ENCODE measurements at regions not wholly inside any gene's neighbourhood (a gene's known extent, or its start where the extent isn't known, plus 50 kb on each side); places are given as distances from the start of the nearest gene placed in this dataset.

- ATAC-seq (no peak), DNase-seq (ENCODE audit: low spot score) (no peak), FAIRE-seq (no peak)
- Histone ChIP-seq H3K79me2 (ENCODE audit: insufficient read depth, low read length) (peaks cover 87% of the 10 kb centered on the region), H3K9ac (ENCODE audit: insufficient read depth, low read depth, low read length) (no peak overlapping the region), H3K36me3 (replicated peaks in 1 of 2; ENCODE audit: control insufficient read depth in 1 of 2, insufficient read depth in 2 of 2, low read length in 2 of 2) (peaks cover 0 to 6% of the 10 kb centered on the region in 2 experiments; a peak in 2 of 5 replicates), H2AFZ (ENCODE audit: low read length) (no peak overlapping the region), H3K27me3 (ENCODE audit: control insufficient read depth in 1 of 2, insufficient read depth in 2 of 2, low read length in 2 of 2) (no peaks in the 10 kb centered on the region), H3K4me2 (ENCODE audit: low read depth, low read length) (peak overlapping the region; percentile 15; the same call in 1 of the 2 replicates), H3K9me3 (ENCODE audit: low read length) (no peaks in the 10 kb centered on the region), H3K4me3 (replicated peaks in 1 of 3; ENCODE audit: insufficient read depth in 1 of 3, low read depth in 2 of 3, low read length in 3 of 3) (no peak overlapping the region), H3K4me1 (ENCODE audit: insufficient read depth, low read length) (peaks cover 59% of the 10 kb centered on the region), H3K27ac (ENCODE audit: extremely low read length, insufficient read depth, low read length) (no peak overlapping the region), H4K20me1 (ENCODE audit: insufficient read depth, low read length) (peaks cover 70% of the 10 kb centered on the region)
- POLR2A ChIA-PET = interaction anchor here (0.7 to 2.4 kb wide), 8 partner anchors 10 to 141 kb away, joined by 3 to 17 read pairs (median 4); no protein-coding TSS in a partner anchor
- no TSS peak for BruUV-seq (replicated peaks)
- TF ChIP-seq NR3C1 (CRISPR knock-in tag; IDR thresholded peaks at IDR 0.05) = no peak
- 0 out of 2 replicates have a peak, but pooled peaks have one; percentile 12 for TF ChIP-seq TOPORS (CRISPR knock-in tag; IDR thresholded peaks at IDR 0.05)
- no peak for TF ChIP-seq MYC (CRISPR knock-in tag; IDR thresholded peaks at IDR 0.05; ENCODE audit: borderline replicate concordance)
- TF ChIP-seq PBX3 (CRISPR knock-in tag; IDR thresholded peaks at IDR 0.05; ENCODE audit: borderline replicate concordance) = no peak
- TF ChIP-seq SRSF9 (IDR thresholded peaks at IDR 0.05; ENCODE audit: borderline replicate concordance, insufficient read depth, low read depth, low read length, poor library complexity, severe bottlenecking) = no peak
- TF ChIP-seq ZXDC (CRISPR knock-in tag; IDR thresholded peaks at IDR 0.05) = no peak
- no peak for TF ChIP-seq GATA4 (IDR thresholded peaks at IDR 0.05; ENCODE audit: borderline replicate concordance, low read depth)
- 0 out of 2 replicates have a peak, but pooled peaks have one; percentile 3 for TF ChIP-seq TARDBP (CRISPR knock-in tag; IDR thresholded peaks at IDR 0.05)
- peak; percentile 34 for TF ChIP-seq PRPF4 (IDR thresholded peaks at IDR 0.05; ENCODE audit: low read depth, low read length, poor library complexity, severe bottlenecking)
- TF ChIP-seq HNRNPL (IDR thresholded peaks at IDR 0.05; ENCODE audit: low read depth, low read length) = no peak
- no peak for TF ChIP-seq TIGD3 (CRISPR knock-in tag; IDR thresholded peaks at IDR 0.05; ENCODE audit: borderline replicate concordance)
- no peak for TF ChIP-seq ATF7-NPFF (CRISPR knock-in tag; IDR thresholded peaks at IDR 0.05; ENCODE audit: low read depth)
- TF ChIP-seq ZNF33B (CRISPR knock-in tag; IDR thresholded peaks at IDR 0.05) = no peak
- no peak for TF ChIP-seq ZNF761 (CRISPR knock-in tag; conservative IDR thresholded peaks at IDR 0.05)
- TF ChIP-seq MAFK (conservative IDR thresholded peaks at IDR 0.05 in 1 of 2, IDR thresholded peaks at IDR 0.05 in 1 of 2; ENCODE audit: low read length in 2 of 2) = 0 out of 4 replicates have a peak, but pooled peaks of 1 of the 2 experiments have one; percentile 0
- TF ChIP-seq MXI1 (IDR thresholded peaks at IDR 0.05; ENCODE audit: borderline replicate concordance, low read depth, low read length) = no peak
- TF ChIP-seq SPEN (CRISPR knock-in tag; IDR thresholded peaks at IDR 0.05; ENCODE audit: low read depth) = no peak
- 0 out of 2 replicates have a peak, but pooled peaks have one; percentile 3 for TF ChIP-seq ZMAT3 (CRISPR knock-in tag; conservative IDR thresholded peaks at IDR 0.05)
- TF ChIP-seq ZNF567 (CRISPR knock-in tag; IDR thresholded peaks at IDR 0.05; ENCODE audit: borderline replicate concordance) = 0 out of 2 replicates have a peak, but pooled peaks have one; percentile 14
- TF ChIP-seq SALL1 (CRISPR knock-in tag; IDR thresholded peaks at IDR 0.05) = no peak
- in situ Hi-C loops (cut with HindIII; ENCODE audit: extremely low pct_ligation_motif_present, low pct_unique_long_range_greater_than_20kb) (no loop called here), intact Hi-C loops (cut with micrococcal nuclease; ENCODE audit: unreplicated experiment) (loop anchor here (2.0 kb wide), 1 partner anchor 72 kb away; no protein-coding TSS in a partner anchor)
- WGBS (ENCODE audit: low lambda C conversion rate) = 85% methylated on average over 8 of the region's 8 CpGs
- CTCF ChIA-PET (ENCODE audit: low intra/inter-chr PET ratio, low total read pairs) = interaction anchor here (1.0 to 4.6 kb wide), 5 partner anchors 72 to 193 kb away, joined by 3 to 51 read pairs (median 3); no protein-coding TSS in a partner anchor
Measured at GRCh38 chr16:85563034-85563433, 50.1 kb upstream of the GSE1 start.
